GM19238 (cell line): ENCODE measurements at regions not wholly inside any gene's neighbourhood (a gene's known extent, or its start where the extent isn't known, plus 50 kb on each side); places are given as distances from the start of the nearest gene placed in this dataset.

Experiments used
- DNase-seq: peaks from one replicate; pipeline ENCODE4 v3.0.0; 2011; ENCODE audit warnings: low spot score; ENCODE audit not compliant: insufficient read length

GRCh38 chr3:23743141-23743784 lies 62.5 kb upstream of the UBE2E1 start:
- no peak for DNase-seq

- no peak for DNase-seq
These were observed 59.3 kb upstream of the UBE2E1 start for GRCh38 chr3:23746441-23746840.

GRCh38 chr3:23747841-23748240 lies 57.9 kb upstream of the UBE2E1 start:
- DNase-seq, result no peak

- DNase-seq, result no peak
These were observed 57.2 kb upstream of the UBE2E1 start for GRCh38 chr3:23748398-23749110.

GRCh38 chr3:23749609-23750008 lies 56.1 kb upstream of the UBE2E1 start:
- DNase-seq, result no peak

- DNase-seq, result no peak
These were observed 55.1 kb upstream of the UBE2E1 start for GRCh38 chr3:23750573-23751210.

- DNase-seq, result no peak
These were observed 54.5 kb upstream of the UBE2E1 start for GRCh38 chr3:23751212-23751723.

- DNase-seq, result no peak
These were observed 53.6 kb upstream of the UBE2E1 start for GRCh38 chr3:23752126-23752525.

GRCh38 chr3:23754215-23754614 lies 51.5 kb upstream of the UBE2E1 start:
- no peak for DNase-seq
